GM12864 (cell line): ENCODE measurements at regions not wholly inside any gene's neighbourhood (a gene's known extent, or its start where the extent isn't known, plus 50 kb on each side); places are given as distances from the start of the nearest gene placed in this dataset.

ENCODE experiments used
- DNase-seq: peaks from one replicate; pipeline ENCODE4 v3.0.0-alpha.2; 2011; ENCODE audit warnings: low read depth
- H3K4me3 ChIP-seq: 2 replicates; pipeline ENCODE4 v1.5.1; 2011; ENCODE audit warnings: mild to moderate bottlenecking, low read depth, low read length, control low read depth
- TF ChIP-seq, protein P1 (sequence below): IDR thresholded peaks from 2 replicates; pipeline ENCODE4 v1.5.1; 2011; ENCODE audit warnings: low read depth, mild to moderate bottlenecking, moderate library complexity, low read length, control low read depth, inconsistent platforms; ENCODE audit errors: missing control alignments

DNA sequence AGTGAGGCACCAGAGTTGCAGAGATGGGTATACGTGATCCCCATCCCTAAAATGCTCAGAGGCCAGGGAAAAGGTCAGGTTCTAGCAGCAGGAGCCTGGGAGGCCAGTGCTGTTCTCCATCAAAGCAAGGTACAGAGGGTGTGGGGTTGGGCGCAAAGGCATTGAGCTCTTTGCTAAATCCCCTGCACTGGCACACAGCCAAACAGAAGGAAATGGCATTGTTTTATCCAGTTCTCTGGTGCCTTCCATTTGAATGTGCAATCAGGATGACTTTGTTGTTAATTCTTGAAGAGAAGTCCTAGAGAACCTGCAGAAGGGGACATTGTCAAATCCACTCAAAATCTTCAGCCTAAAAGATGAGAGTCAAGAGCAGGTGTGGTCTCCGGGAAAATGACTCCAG is 111.3 kb upstream of the CHST15 start:
- TF ChIP-seq, protein P1, sequence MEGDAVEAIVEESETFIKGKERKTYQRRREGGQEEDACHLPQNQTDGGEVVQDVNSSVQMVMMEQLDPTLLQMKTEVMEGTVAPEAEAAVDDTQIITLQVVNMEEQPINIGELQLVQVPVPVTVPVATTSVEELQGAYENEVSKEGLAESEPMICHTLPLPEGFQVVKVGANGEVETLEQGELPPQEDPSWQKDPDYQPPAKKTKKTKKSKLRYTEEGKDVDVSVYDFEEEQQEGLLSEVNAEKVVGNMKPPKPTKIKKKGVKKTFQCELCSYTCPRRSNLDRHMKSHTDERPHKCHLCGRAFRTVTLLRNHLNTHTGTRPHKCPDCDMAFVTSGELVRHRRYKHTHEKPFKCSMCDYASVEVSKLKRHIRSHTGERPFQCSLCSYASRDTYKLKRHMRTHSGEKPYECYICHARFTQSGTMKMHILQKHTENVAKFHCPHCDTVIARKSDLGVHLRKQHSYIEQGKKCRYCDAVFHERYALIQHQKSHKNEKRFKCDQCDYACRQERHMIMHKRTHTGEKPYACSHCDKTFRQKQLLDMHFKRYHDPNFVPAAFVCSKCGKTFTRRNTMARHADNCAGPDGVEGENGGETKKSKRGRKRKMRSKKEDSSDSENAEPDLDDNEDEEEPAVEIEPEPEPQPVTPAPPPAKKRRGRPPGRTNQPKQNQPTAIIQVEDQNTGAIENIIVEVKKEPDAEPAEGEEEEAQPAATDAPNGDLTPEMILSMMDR, result no peak
- H3K4me3 ChIP-seq, result no peak overlapping the region
- DNase-seq, result no peak

DNA sequence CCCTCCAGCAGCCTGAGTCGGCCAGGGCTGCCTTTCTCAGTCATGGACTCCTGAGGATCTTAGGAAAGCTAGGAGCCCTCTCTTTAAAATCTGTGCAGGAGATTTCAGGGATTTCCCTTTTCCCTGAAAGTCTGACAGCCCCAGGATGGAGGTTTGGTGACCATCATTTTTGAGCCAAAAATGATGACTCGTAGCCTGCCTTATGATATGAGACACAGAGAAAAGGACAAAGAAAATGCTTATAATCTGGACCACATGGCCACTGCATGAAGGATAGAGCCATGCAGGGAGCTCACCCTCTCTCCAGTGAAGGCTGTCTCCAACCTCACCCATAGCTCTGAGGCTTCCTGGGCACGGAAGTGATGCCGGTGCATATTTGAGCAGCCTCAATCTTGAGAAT is 106.6 kb upstream of the CHST15 start:
- DNase-seq, result no peak
- no peak overlapping the region for H3K4me3 ChIP-seq
- TF ChIP-seq, protein P1, result no peak

DNA sequence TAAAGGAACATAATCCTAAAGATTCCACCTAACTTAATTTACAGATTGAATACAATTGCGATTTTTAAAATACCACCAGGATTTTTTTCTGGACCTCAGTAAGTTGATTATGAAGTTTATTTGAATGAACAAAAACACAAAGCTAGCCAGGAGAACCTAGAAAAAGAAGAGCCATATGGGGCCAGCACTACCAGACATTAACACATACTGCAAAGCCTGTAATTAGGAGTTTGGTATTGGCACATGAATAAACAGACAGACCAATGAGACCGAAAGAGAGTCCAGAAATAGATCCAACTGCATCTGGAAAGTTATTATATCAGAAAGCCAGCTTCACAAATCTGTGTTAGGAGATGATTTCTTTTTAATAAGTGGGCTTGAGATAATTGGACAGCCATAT is 105.5 kb upstream of the CHST15 start:
- DNase-seq, result no peak
- no peak overlapping the region for H3K4me3 ChIP-seq
- TF ChIP-seq, protein P1, result no peak

DNA sequence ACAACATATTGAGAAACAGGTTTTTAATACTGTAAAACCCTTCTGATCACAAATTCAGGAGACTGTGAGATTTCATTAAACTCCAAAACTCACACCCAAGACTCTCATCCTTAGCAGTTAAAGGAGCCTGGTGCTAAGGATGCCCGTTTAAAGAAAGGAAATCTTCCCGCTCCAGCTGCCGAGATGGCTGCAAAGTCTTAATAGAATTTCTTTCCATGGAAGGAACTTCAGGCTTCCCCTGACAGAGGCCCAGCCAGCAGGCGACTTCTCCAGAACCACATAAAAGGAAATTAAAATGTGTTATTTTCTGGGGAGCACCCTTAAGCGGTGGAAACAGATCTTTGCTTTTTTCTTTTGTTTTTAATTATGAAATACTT is 104.7 kb upstream of the CHST15 start:
- TF ChIP-seq, protein P1, result no peak

DNA sequence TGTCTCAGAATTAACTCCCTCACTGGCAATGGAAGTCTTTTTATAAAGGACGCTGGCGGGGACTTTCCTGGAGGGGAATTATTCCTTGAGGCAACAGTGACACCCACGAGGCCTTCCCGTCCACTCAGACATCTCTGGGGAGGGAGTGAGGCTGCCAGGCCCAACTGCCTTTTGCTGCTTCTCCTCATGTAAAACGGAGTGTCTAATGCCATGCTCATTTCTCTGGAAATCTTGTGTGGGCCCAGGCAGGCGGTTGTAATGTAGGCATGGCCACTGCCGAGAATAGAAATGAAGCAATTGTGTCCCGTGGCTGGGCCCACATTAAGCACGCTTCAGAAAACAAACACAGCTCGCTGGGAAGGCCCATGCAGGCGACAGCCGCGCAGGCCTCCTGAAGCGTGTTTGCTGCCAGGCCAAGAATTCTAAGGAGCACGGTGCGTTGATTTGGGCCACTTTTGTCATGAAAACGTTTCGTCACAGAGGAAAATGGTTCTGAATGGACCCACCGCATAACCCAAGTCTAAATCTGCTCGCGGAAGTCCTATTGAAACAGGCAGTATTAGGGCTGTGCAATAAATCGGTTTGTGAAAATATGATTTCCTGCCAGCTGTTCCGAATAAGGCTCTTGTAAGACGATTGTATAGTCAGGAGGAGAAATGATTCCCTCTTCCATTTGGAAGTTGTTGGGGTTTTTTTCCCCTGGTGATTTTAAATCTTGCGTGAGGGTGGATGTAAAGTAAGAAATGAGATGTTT is 104.2 kb upstream of the CHST15 start:
- H3K4me3 ChIP-seq, result no peak overlapping the region
- TF ChIP-seq, protein P1, result no peak
- DNase-seq, result no peak

More for the DNA sequence above, 104.7 kb upstream of the CHST15 start:
- DNase-seq, result no peak
- H3K4me3 ChIP-seq, result no peak overlapping the region

DNA sequence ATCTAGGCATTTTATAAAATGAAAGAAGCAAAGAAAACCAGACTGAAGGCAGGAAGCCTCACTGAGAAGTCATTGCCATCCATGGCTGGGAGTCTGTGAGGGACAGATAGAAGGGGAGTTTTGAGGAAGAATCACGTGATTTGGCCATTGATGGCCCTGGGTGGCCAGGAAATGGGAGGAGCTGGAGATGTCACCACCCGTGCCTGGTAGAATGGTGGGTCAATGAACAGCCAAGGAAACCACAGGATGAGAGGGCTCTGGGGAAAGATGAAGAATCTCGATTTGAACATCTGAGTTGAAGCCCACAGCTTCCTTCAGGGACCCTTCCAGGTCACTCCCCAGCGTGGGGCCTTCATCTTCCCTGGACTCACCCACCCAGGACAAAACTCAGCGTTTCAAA is 103.3 kb upstream of the CHST15 start:
- TF ChIP-seq, protein P1, result no peak
- no peak overlapping the region for H3K4me3 ChIP-seq
- no peak for DNase-seq

DNA sequence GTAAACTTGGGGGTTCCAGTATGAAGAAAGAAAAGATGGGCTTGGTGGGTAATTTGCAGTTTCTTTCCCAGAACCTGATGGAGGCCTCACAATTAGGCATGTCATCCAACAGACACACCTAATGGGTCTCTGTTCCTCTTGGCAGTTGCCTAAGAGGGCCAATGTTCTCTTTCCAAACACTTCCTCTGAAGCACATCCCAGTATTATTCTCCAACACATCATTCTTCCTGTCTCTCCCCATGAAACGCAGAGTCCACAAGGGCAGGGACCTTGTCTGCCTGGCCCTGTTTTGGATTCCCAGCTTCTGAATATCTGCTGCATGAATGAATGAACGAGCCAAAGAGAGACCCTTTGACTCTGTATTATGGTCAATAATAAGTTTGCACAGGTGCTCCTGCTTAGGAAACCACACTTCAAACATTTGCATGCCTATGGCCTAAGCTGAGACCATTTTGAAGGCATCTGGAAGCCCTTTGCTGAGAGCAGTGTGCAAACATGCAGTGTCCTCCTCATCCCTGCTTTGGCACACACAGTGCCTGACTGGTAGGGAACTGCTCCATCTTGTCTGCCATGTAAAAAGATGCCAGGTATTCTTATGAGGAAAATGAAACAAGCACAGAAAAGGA is 100.9 kb upstream of the CHST15 start:
- no peak overlapping the region for H3K4me3 ChIP-seq
- TF ChIP-seq, protein P1, result no peak
- no peak for DNase-seq
